ENCODE measurements at regions not wholly inside any gene's neighbourhood (a gene's known extent, or its start where the extent isn't known, plus 50 kb on each side); places are given as distances from the start of the nearest gene placed in this dataset.

GRCh38 chr5:88550736-88551135, 282.1 kb upstream of the TMEM161B start:
- Histone ChIP-seq H3K9me3 (no peaks in the 10 kb centered on the region), H3K27ac (no peak overlapping the region), H3K36me3 (no peaks in the 10 kb centered on the region), H3K27me3 (peaks cover 0 to 7% (median 0%) of the 10 kb centered on the region in 4 donors), H3K4me1 (no peaks in the 10 kb centered on the region), H3K4me3 (no peak overlapping the region)
- DNase-seq: no peak
- intact Hi-C loops (cut with DNase I): no loop called here
- no peak for FAIRE-seq
- TF ChIP-seq CTCF (IDR thresholded peaks at IDR 0.05): no peak
- ATAC-seq: no peak

GRCh38 chr5:88548136-88548805, 279.6 kb upstream of the TMEM161B start:
- DNase-seq: no peak
- no peak for FAIRE-seq

DNA sequence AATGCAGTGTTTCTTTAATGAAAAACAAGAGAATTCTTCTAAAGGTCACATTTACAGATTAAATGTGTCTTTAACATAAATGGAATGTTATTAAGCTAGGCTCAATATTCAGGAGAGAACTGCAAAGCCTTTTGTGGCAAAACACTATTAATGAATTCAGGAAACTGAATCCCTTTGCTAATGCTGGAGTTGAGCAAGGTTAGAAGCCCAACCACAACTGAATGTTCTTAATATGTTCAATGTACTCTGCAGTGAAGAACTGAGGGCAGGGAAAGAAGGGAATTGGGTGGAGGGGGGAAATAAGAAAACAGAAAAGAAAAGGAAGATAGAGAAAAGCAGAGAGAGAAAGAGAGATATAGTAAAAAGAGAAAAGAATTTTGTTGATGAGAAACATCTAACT, 276.7 kb upstream of the TMEM161B start:
- FAIRE-seq (no peak), DNase-seq (no peak), ATAC-seq (no peak)
- Histone ChIP-seq H3K4me1 (no peaks in the 10 kb centered on the region), H3K27me3 (peaks cover 0 to 4% (median 2%) of the 10 kb centered on the region in 4 donors), H3K9me3 (no peaks in the 10 kb centered on the region), H3K27ac (no peak overlapping the region), H3K36me3 (no peaks in the 10 kb centered on the region), H3K4me3 (no peak overlapping the region)
- TF ChIP-seq CTCF (IDR thresholded peaks at IDR 0.05): no peak
- intact Hi-C loops (cut with DNase I): no loop called here

More at GRCh38 chr5:88548136-88548805, 279.6 kb upstream of the TMEM161B start:
- 50 to 61% methylated on average over 4 of the region's 4 CpGs for WGBS, 2 donors
- TF ChIP-seq CTCF (IDR thresholded peaks at IDR 0.05): no peak
- H3K4me1 ChIP-seq: no peaks in the 10 kb centered on the region
- no peak overlapping the region for H3K27ac ChIP-seq
- H3K4me3 ChIP-seq: no peak overlapping the region
- no peak for ATAC-seq
- peaks cover 0 to 7% (median 0%) of the 10 kb centered on the region in 4 donors for H3K27me3 ChIP-seq
- intact Hi-C loops (cut with DNase I): no loop called here
- H3K36me3 ChIP-seq: no peaks in the 10 kb centered on the region
- H3K9me3 ChIP-seq: no peaks in the 10 kb centered on the region

GRCh38 chr5:88544671-88545070, 276.0 kb upstream of the TMEM161B start:
- peaks cover 0 to 4% (median 2%) of the 10 kb centered on the region in 4 donors for H3K27me3 ChIP-seq
- no peak overlapping the region for H3K27ac ChIP-seq
- WGBS, 2 donors: 52 to 72% methylated on average over 3 of the region's 3 CpGs
- no peaks in the 10 kb centered on the region for H3K9me3 ChIP-seq
- H3K4me3 ChIP-seq: no peak overlapping the region
- no peak for DNase-seq
- FAIRE-seq: no peak
- no peak for TF ChIP-seq CTCF (IDR thresholded peaks at IDR 0.05)
- no peak for ATAC-seq
- no peaks in the 10 kb centered on the region for H3K36me3 ChIP-seq
- H3K4me1 ChIP-seq: no peaks in the 10 kb centered on the region
- intact Hi-C loops (cut with DNase I): no loop called here

DNA sequence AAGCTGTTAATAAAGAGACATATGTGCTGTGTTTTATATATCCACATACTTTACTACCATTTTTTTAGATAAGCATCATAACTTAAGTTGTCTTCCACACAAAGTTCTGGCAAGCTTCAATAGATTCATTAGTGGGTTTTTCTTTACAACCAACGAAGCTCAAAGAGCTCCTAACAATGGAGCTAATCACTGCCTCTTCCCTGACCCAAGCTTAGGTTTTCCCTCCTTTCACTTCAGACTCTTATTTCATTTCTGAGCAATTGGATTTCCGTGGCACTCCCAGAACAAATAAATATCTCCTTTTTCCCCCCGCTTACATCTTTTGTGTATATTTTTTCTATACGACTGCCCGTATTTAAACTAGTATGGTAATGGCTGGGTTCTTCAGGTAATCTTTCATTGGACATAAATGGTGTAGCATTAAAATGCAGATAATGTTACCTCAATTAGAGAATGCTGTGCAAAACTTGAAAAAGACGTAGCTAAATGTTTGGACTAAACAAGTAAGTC, 275.5 kb upstream of the TMEM161B start:
- Histone ChIP-seq H3K4me1 (no peaks in the 10 kb centered on the region), H3K27ac (no peak overlapping the region), H3K27me3 (peaks cover 0 to 4% (median 2%) of the 10 kb centered on the region in 4 donors), H3K36me3 (no peaks in the 10 kb centered on the region), H3K9me3 (no peaks in the 10 kb centered on the region), H3K4me3 (no peak overlapping the region)
- intact Hi-C loops (cut with DNase I): no loop called here
- 55 to 63% methylated on average over 6 of the region's 6 CpGs for WGBS, 2 donors
- DNase-seq: no peak
- FAIRE-seq: no peak
- TF ChIP-seq CTCF (IDR thresholded peaks at IDR 0.05): no peak
- ATAC-seq: no peak

All from pancreas (tissue), 10 donors.